ENCODE measurements at regions not wholly inside any gene's neighbourhood (a gene's known extent, or its start where the extent isn't known, plus 50 kb on each side); places are given as distances from the start of the nearest gene placed in this dataset.

GRCh38 chr16:65600629-65601028, 478.8 kb upstream of the CDH11 start (continued):
- no peak for TF ChIP-seq CHD7 (IDR thresholded peaks at IDR 0.05; ENCODE audit: insufficient replicate concordance, low read length)

Measured in H1 (cell line).